HG02970 (cell line): ENCODE measurements at regions not wholly inside any gene's neighbourhood (a gene's known extent, or its start where the extent isn't known, plus 50 kb on each side); places are given as distances from the start of the nearest gene placed in this dataset.
"Not testable (repeated sequence)": the region's sequence is repeated elsewhere in the genome, so short reads cannot be mapped to it uniquely, and the experiment has no call there.

ENCODE experiments used
- ATAC-seq: cut with Tn5 transposase; IDR thresholded peaks from one replicate; pipeline ENCODE4 v1.9.1; 2021; ENCODE audit warnings: mild to moderate bottlenecking, moderate library complexity, moderate number of reproducible peaks; ENCODE audit not compliant: unreplicated experiment, low FRiP score

- ATAC-seq, result not testable (repeated sequence)
Observed at GRCh38 chr1:146883190-146883589, 54.9 kb upstream of the NBPF12 start.

GRCh38 chr1:146881096-146881495 is 57.0 kb upstream of the NBPF12 start:
- ATAC-seq, result not testable (repeated sequence)

- not testable (repeated sequence) for ATAC-seq
Observed at GRCh38 chr1:146863799-146864319, 74.3 kb upstream of the NBPF12 start.

GRCh38 chr1:146853147-146853546 is 85.0 kb upstream of the NBPF12 start:
- not testable (repeated sequence) for ATAC-seq

- ATAC-seq, result not testable (repeated sequence)
Observed at GRCh38 chr1:146850352-146850889, 87.7 kb upstream of the NBPF12 start.

DNA sequence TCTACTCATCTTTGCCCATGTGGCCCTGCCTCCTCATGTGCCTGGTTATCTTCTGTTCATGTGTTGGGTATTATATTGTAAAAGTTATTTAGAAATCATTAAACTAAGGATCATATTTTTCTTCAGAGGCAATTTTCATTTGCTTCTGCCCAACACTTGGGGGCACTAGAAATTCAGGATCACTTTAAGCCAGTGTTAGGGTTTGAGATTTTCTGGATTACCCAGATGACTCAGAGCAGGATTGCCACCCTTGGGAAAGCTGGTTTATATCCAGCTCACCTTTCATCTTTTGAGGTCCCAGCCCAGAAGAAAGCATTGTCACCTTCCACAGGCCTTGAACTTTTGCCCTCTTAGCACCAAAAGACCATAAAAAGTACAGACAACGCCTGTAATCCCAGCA is 99.4 kb upstream of the NBPF12 start:
- not testable (repeated sequence) for ATAC-seq

GRCh38 chr1:146826957-146827356 is 111.2 kb upstream of the NBPF12 start:
- ATAC-seq, result not testable (repeated sequence)

DNA sequence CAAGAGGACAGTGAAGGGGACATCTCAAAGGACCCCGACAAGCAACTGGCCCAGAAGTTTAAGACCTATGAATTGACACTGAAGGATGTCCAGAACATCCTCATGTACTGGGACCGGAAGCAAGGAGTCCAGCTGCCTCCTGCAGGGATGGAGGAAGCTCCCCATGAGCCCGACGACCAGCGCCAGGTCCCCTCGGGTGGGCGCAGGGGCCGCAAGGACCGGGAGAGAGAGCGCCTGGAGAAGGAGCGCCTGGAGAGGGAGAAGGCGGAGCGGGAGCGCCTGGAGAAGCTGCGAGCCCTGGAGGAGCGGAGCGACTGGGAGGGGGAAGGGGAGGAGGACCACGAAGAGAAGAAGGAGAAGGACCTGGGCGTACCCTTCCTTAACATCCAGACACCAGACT is 143.9 kb upstream of the NBPF12 start:
- ATAC-seq, result not testable (repeated sequence)

DNA sequence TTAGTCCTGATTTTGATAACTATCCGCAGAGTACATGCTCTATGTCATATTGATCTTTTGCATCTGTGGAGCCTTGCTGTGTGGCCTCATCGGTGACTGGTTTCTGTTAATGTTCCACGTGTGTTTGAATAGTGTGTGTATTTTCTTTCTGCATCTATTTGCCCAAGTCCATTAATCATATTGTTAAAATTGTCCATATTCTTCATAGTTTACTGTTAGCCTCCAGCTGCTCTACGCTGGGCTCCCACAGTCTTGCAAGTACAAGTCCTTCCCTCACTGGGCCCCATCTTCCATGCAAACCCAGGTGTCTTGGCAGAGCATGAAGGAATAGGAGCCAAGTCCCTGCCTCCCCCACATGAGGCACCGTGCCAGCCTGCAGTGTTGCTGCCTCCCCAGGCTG is 145.4 kb upstream of the NBPF12 start:
- ATAC-seq, result not testable (repeated sequence)

GRCh38 chr1:146784212-146784940 is 153.7 kb upstream of the NBPF12 start:
- ATAC-seq, result not testable (repeated sequence)

DNA sequence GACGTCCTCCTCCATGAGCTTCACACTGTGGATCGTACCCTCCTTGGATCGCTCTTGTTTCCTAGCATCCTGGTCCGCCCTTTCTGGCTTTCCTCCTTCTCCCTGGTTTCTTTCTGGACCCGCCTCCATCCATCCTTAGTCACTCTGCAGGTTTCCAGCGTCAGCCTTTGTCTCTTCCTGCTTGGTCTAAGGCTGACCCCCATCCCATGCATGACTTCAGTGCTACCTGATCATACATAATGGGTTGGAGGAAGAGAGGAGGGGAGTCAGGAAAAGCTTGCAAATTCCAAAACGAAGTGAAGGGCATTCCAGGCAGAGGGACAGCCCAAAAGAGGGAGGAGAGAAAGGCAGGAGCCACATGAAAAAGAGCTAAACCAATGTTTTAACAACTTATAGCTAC is 156.9 kb upstream of the NBPF12 start:
- not testable (repeated sequence) for ATAC-seq

DNA sequence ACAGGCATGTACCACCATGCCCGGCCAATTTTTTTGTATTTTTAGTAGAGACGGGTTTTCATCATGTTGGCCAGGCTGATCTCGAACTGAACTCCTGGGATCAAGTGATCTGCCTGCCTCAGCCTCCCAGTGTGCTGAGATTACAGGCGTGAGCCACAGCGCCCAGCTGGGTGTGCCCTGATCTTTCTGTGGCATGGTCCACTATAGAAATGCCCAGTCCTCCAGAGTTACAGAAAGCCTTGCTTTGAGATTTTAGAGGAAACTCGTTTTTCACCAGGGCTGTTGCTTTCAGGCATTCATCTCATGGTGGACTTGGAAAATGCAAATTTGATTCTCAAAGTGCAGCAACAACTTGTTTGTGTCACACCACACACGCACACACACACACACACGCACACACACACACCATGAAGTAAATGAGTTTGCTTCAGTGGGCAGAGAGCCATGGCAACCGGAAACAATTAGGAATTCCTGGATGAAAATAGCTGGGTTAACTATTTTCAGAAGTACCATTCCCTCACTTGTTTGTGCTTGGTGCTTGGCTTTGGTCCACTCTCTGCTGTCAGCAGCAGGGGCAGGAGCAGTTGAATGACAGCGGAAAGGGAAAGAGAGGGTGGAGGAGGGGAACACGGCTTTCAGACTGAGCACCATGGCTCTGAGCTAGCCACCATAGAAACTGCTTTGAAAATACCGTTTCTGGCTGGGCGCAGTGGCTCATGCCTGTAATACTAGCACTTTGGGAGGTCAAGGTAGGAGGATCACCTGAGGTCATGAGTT is 160.1 kb upstream of the NBPF12 start:
- ATAC-seq, result not testable (repeated sequence)

GRCh38 chr1:146774988-146775387 is 163.1 kb upstream of the NBPF12 start:
- not testable (repeated sequence) for ATAC-seq

- not testable (repeated sequence) for ATAC-seq
Observed at GRCh38 chr1:146774271-146774670, 163.9 kb upstream of the NBPF12 start.

- not testable (repeated sequence) for ATAC-seq
Observed at GRCh38 chr1:146771409-146771808, 166.7 kb upstream of the NBPF12 start.

DNA sequence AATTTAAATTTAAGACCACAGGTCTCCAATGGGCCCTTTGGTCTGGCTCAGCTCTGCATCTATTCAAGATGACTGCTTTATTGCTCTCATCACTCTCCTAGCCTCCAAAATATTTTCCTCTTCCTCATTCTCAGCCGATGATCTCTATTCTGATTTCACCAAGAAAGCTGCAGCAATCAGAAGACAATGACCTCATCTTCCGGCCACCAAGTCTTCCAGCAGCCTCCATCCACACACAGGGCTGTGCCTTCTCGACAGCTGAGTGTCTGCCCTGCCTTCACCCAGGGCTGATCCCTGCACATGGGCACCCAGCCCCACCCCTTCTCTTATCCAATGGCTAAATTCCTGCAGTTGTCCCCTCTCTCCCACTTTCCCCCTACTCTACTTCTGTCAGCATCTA is 167.1 kb upstream of the NBPF12 start:
- not testable (repeated sequence) for ATAC-seq

- not testable (repeated sequence) for ATAC-seq
Observed at GRCh38 chr1:146763234-146763633, 174.9 kb upstream of the NBPF12 start.

GRCh38 chr1:146756858-146757257 is 181.3 kb upstream of the NBPF12 start:
- not testable (repeated sequence) for ATAC-seq

DNA sequence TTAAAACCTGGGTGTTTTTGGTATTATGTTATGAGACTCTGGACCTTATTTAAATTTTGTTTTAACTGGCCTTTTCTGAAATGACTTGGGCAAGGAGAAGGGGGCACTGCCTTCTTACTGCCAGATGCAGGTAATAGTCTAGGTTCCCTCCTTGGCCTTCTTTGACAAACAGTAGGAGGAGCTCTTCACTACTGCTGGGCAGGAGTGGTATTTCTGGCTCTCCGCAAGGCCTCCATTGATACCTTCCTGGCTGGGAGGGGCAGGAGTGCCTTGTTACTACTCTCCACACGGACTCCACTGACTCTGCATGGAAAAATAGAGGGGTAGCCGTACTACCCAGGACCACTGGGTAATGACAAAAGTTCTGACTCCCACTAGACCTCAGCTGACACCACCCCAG is 189.4 kb upstream of the NBPF12 start:
- not testable (repeated sequence) for ATAC-seq

DNA sequence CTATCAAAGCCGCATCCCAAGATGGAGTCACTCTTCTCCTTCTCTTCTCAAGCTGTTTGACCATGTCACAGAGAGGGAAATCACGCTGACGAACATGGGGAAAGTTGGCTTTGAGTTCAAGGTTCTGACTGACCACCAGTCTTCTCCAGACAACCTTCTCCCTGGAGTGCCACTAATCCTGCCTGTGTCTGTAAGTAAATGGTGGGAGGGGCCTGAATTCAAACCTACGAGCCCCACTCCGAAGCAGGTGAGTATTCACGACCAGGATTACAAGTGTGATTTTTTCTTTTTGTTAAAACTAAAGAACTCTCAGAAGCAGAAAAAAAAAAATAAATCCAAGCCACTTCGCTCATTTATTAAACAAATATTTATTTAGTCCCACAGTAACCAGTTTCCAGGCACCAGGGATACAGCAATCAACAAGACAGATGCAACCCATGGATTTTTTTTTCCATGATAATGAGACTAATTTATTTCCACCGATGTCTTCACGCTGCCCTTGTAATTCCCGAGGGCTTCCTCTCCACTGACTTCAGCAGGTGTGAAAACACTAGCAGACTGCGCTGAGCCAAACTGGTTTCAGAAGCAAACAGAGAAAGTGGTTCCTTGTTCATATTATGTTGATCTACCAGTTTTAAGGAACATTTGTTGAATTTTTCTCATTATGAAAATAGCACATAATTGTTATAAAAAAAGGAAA is 206.0 kb upstream of the NBPF12 start:
- not testable (repeated sequence) for ATAC-seq
